Heart left ventricle (tissue), 13 donors: ENCODE measurements at regions not wholly inside any gene's neighbourhood (a gene's known extent, or its start where the extent isn't known, plus 50 kb on each side); places are given as distances from the start of the nearest gene placed in this dataset.

Experiments
- POLR2A ChIP-seq, 2 donors: fragments of 450-650 bp; IDR thresholded peaks; one replicate each; pipeline ENCODE4 v1.6.1; 2017; ENCODE audit warnings: antibody characterized with exemption in 2 of 2, mild to moderate bottlenecking in 2 of 2, moderate library complexity in 2 of 2
- TF ChIP-seq, protein P1 (sequence below), 12 donors: fragments of 200-600 bp; sonication (generic) in 4 of 12; IDR thresholded peaks; one replicate each; pipeline versions ENCODE4 v1.5.0 to v1.8.0; 2018 to 2022; ENCODE audit warnings: antibody characterized with exemption in 12 of 12, mild to moderate bottlenecking in 5 of 12
- donor health status: ischemic (EF 13 %, LVEDD 7.1; RV severe dilation, severe dysfunction).
- donor health status: DM: no; HTN: yes; CAD: no.
- donor health status: DM: no; HTN: no; CAD: no.
- donor health status: ischemic (EF 25% LVEDD 6.9; RV normal size, moderate dysfunction).
- donor health status: ischemic (EF 25% LVEDD 5.7; RV mildly dilated, moderate dysfunction).
- donor health status: ischemic (EF 35%, LVEDD 5.7; RV mildly dilated, moderate dysfunction).
- donor health status: nonischemic (EF 11% LVEDD 7.7; RV severe dilation, severe dysfunction).
- donor health status: DM: yes; HTN: yes; CAD: no.
- donor health status: PGD.
- donor health status: ischemic (EF 29% LVEDD 5.4; RV normal size, mild dysfunction).
- donor health status: nonischemic (EF 23%, LVEDD 6.1; RV moderate dilation, normal function).

DNA sequence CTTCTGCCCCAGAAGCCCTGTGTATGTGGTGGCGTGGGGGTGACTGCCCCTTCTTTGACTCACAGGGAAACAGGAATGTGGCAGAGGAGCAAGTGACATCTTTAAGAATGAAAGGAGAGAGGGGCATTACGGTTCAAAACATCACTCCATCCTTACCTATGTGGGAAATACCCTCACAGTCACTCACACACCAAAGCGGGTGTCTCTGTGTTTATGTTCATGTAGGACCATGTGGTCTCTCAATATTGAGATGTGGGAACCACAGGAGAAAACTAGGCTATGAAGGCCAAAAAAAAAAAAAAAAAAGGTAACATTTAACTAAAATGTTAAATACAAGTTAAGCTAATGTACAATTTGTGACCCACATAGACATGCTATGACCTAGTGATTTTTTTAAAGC, 153.6 kb upstream of the GPR12 start:
- TF ChIP-seq POLR2A (IDR thresholded peaks at IDR 0.05): no peak
- TF ChIP-seq, protein P1, sequence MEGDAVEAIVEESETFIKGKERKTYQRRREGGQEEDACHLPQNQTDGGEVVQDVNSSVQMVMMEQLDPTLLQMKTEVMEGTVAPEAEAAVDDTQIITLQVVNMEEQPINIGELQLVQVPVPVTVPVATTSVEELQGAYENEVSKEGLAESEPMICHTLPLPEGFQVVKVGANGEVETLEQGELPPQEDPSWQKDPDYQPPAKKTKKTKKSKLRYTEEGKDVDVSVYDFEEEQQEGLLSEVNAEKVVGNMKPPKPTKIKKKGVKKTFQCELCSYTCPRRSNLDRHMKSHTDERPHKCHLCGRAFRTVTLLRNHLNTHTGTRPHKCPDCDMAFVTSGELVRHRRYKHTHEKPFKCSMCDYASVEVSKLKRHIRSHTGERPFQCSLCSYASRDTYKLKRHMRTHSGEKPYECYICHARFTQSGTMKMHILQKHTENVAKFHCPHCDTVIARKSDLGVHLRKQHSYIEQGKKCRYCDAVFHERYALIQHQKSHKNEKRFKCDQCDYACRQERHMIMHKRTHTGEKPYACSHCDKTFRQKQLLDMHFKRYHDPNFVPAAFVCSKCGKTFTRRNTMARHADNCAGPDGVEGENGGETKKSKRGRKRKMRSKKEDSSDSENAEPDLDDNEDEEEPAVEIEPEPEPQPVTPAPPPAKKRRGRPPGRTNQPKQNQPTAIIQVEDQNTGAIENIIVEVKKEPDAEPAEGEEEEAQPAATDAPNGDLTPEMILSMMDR (IDR thresholded peaks at IDR 0.05): no peak
